ENCODE measurements at regions not wholly inside any gene's neighbourhood (a gene's known extent, or its start where the extent isn't known, plus 50 kb on each side); places are given as distances from the start of the nearest gene placed in this dataset.

DNA sequence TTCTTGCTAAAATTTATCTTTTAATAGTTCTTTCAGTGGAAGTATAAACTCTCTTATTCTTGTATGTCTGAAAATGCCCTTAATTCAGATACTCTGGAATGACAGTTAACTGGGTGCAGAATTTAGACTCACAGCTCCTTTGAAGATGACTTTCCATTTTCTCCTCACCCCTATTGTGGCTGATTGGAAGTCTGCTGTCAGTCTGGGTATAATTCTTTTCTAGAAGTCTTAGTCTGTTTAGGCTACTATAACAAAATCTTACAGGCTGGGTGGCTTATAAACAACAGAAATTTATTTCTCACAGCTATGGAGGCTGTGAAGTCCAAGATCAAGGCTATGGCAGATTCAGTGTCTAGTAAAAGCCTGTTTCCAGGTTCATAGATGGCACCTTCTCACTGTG lies 145.2 kb upstream of the GDF10 start:
- TF ChIP-seq, protein P1, sequence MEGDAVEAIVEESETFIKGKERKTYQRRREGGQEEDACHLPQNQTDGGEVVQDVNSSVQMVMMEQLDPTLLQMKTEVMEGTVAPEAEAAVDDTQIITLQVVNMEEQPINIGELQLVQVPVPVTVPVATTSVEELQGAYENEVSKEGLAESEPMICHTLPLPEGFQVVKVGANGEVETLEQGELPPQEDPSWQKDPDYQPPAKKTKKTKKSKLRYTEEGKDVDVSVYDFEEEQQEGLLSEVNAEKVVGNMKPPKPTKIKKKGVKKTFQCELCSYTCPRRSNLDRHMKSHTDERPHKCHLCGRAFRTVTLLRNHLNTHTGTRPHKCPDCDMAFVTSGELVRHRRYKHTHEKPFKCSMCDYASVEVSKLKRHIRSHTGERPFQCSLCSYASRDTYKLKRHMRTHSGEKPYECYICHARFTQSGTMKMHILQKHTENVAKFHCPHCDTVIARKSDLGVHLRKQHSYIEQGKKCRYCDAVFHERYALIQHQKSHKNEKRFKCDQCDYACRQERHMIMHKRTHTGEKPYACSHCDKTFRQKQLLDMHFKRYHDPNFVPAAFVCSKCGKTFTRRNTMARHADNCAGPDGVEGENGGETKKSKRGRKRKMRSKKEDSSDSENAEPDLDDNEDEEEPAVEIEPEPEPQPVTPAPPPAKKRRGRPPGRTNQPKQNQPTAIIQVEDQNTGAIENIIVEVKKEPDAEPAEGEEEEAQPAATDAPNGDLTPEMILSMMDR (conservative IDR thresholded peaks at IDR 0.05; ENCODE audit: low read depth, low read length): no peak
- no peak for TF ChIP-seq EZH2 (IDR thresholded peaks at IDR 0.05; ENCODE audit: low read length, unreplicated experiment)
